SK-N-SH (cell line): ENCODE measurements at regions not wholly inside any gene's neighbourhood (a gene's known extent, or its start where the extent isn't known, plus 50 kb on each side); places are given as distances from the start of the nearest gene placed in this dataset.

Experiments used
- FOXJ3 ChIP-seq: sonication (generic); formaldehyde crosslinking; IDR thresholded peaks from 2 replicates; pipeline ENCODE4 v1.5.1; 2020; ENCODE audit warnings: mild to moderate bottlenecking, missing genetic modification reagents
- JUND ChIP-seq: IDR thresholded peaks from 2 replicates; pipeline ENCODE4 v1.4.0; 2012
- NFIC ChIP-seq: IDR thresholded peaks from 2 replicates; pipeline ENCODE4 v1.4.0; 2012; ENCODE audit warnings: borderline replicate concordance
- POLR2AphosphoS5 ChIP-seq: IDR thresholded peaks from 2 replicates; pipeline ENCODE4 v1.6.1; 2012; ENCODE audit warnings: low read depth, low read length
- YY1 ChIP-seq: IDR thresholded peaks from 2 replicates; pipeline ENCODE4 v1.4.0; 2012; ENCODE audit warnings: low read depth, mild to moderate bottlenecking
- TF ChIP-seq, protein P1 (sequence below): fragments of 200-600 bp; sonication (generic); IDR thresholded peaks from 2 replicates; pipeline ENCODE4 v1.6.1; 2017; ENCODE audit warnings: antibody characterized with exemption, mild to moderate bottlenecking, moderate library complexity
- TF ChIP-seq, protein P2 (sequence below): fragments of 150-350 bp; IDR thresholded peaks from 2 replicates; pipeline ENCODE4 v1.6.1; 2017; ENCODE audit warnings: antibody characterized with exemption, low read length, low read depth, borderline replicate concordance

- TF ChIP-seq, protein P1, sequence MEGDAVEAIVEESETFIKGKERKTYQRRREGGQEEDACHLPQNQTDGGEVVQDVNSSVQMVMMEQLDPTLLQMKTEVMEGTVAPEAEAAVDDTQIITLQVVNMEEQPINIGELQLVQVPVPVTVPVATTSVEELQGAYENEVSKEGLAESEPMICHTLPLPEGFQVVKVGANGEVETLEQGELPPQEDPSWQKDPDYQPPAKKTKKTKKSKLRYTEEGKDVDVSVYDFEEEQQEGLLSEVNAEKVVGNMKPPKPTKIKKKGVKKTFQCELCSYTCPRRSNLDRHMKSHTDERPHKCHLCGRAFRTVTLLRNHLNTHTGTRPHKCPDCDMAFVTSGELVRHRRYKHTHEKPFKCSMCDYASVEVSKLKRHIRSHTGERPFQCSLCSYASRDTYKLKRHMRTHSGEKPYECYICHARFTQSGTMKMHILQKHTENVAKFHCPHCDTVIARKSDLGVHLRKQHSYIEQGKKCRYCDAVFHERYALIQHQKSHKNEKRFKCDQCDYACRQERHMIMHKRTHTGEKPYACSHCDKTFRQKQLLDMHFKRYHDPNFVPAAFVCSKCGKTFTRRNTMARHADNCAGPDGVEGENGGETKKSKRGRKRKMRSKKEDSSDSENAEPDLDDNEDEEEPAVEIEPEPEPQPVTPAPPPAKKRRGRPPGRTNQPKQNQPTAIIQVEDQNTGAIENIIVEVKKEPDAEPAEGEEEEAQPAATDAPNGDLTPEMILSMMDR = no peak
- TF ChIP-seq JUND = no peak
- no peak for TF ChIP-seq FOXJ3 (CRISPR knock-in tag)
- TF ChIP-seq YY1 = no peak
- TF ChIP-seq POLR2AphosphoS5 = no peak
- TF ChIP-seq NFIC = no peak
- TF ChIP-seq, protein P2, sequence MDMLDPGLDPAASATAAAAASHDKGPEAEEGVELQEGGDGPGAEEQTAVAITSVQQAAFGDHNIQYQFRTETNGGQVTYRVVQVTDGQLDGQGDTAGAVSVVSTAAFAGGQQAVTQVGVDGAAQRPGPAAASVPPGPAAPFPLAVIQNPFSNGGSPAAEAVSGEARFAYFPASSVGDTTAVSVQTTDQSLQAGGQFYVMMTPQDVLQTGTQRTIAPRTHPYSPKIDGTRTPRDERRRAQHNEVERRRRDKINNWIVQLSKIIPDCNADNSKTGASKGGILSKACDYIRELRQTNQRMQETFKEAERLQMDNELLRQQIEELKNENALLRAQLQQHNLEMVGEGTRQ = no peak
Measured at GRCh38 chr6:154898821-154899220, 96.3 kb upstream of the TIAM2 start.
